ENCODE measurements at regions not wholly inside any gene's neighbourhood (a gene's known extent, or its start where the extent isn't known, plus 50 kb on each side); places are given as distances from the start of the nearest gene placed in this dataset.
"Not testable (repeated sequence)": the region's sequence is repeated elsewhere in the genome, so short reads cannot be mapped to it uniquely, and the experiment has no call there.

GRCh38 chr1:104238991-104239390, 489.3 kb downstream of the AMY1C start:
- Histone ChIP-seq H3K27ac (no peak overlapping the region), H3K4me3 (no peak overlapping the region), H3K27me3 (no peaks in the 10 kb centered on the region), H3K4me1 (no peaks in the 10 kb centered on the region), H3K36me3 (no peaks in the 10 kb centered on the region), H3K9me3 (no peaks in the 10 kb centered on the region)
- no peak for TF ChIP-seq CTCF (IDR thresholded peaks at IDR 0.05)
- DNase-seq (ENCODE audit: low spot score in 2 of 2): no peak
- intact Hi-C loops (cut with DNase I): no loop called here

GRCh38 chr1:104248385-104248784, 498.7 kb downstream of the AMY1C start:
- Histone ChIP-seq H3K4me1 (no peaks in the 10 kb centered on the region), H3K27ac (no peak overlapping the region), H3K27me3 (no peaks in the 10 kb centered on the region), H3K9me3 (no peaks in the 10 kb centered on the region), H3K36me3 (no peaks in the 10 kb centered on the region), H3K4me3 (no peak overlapping the region)
- DNase-seq (ENCODE audit: low spot score in 2 of 2): no peak
- intact Hi-C loops (cut with DNase I): no loop called here
- TF ChIP-seq CTCF (IDR thresholded peaks at IDR 0.05): no peak

- H3K4me1 ChIP-seq: no peaks in the 10 kb centered on the region
- intact Hi-C loops (cut with DNase I): no loop called here
- no peak overlapping the region for H3K27ac ChIP-seq
- H3K9me3 ChIP-seq: no peaks in the 10 kb centered on the region
- no peak overlapping the region for H3K4me3 ChIP-seq
- H3K36me3 ChIP-seq: no peaks in the 10 kb centered on the region
- TF ChIP-seq CTCF (IDR thresholded peaks at IDR 0.05): no peak
- no peaks in the 10 kb centered on the region for H3K27me3 ChIP-seq
- DNase-seq (ENCODE audit: low spot score in 2 of 2): no peak
These were observed 509.8 kb downstream of the AMY1C start for GRCh38 chr1:104259481-104259880.

- H3K27me3 ChIP-seq; intact Hi-C loops (cut with DNase I); H3K9me3 ChIP-seq; H3K36me3 ChIP-seq; H3K4me3 ChIP-seq; DNase-seq (ENCODE audit: low spot score in 2 of 2); H3K27ac ChIP-seq; H3K4me1 ChIP-seq: not testable (repeated sequence)
These were observed 513.4 kb downstream of the AMY1C start for GRCh38 chr1:104263110-104263509.

GRCh38 chr1:104264521-104264920, 514.8 kb downstream of the AMY1C start:
- no peak for TF ChIP-seq CTCF (IDR thresholded peaks at IDR 0.05)
- DNase-seq (ENCODE audit: low spot score in 2 of 2): no peak

GRCh38 chr1:104265163-104265562, 515.5 kb downstream of the AMY1C start:
- TF ChIP-seq CTCF (IDR thresholded peaks at IDR 0.05): no peak
- intact Hi-C loops (cut with DNase I): no loop called here
- no peak overlapping the region for H3K4me3 ChIP-seq
- no peak overlapping the region for H3K27ac ChIP-seq
- DNase-seq (ENCODE audit: low spot score in 2 of 2): no peak
- no peaks in the 10 kb centered on the region for H3K9me3 ChIP-seq
- H3K27me3 ChIP-seq: no peaks in the 10 kb centered on the region
- H3K36me3 ChIP-seq: no peaks in the 10 kb centered on the region
- no peaks in the 10 kb centered on the region for H3K4me1 ChIP-seq

More at GRCh38 chr1:104264521-104264920, 514.8 kb downstream of the AMY1C start:
- intact Hi-C loops (cut with DNase I): no loop called here
- no peaks in the 10 kb centered on the region for H3K27me3 ChIP-seq
- H3K27ac ChIP-seq: no peak overlapping the region
- H3K4me3 ChIP-seq: no peak overlapping the region
- H3K4me1 ChIP-seq: no peaks in the 10 kb centered on the region
- H3K9me3 ChIP-seq: no peaks in the 10 kb centered on the region
- no peaks in the 10 kb centered on the region for H3K36me3 ChIP-seq
